ENCODE measurements at regions not wholly inside any gene's neighbourhood (a gene's known extent, or its start where the extent isn't known, plus 50 kb on each side); places are given as distances from the start of the nearest gene placed in this dataset.

DNA sequence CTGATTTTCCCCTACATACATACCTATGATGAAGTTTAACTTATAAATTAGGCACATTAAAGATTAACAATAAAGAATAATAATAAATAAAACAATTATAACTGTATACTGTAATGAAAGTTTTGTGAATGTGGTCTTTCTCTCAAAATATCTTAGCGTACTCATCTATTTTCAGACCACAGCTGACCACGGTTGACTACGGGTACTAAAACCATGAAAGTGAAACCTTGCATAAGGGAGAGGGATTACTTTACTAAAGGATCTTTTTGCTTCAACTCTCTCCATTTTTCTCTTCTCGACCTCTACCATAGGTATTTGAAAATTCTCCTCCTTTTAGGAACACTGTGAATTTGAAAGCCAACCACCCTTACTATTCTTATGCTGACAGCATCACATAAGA lies 475.5 kb downstream of the CETN3 start:
- Histone ChIP-seq H4K8ac (ENCODE audit: extremely low read depth, insufficient read depth, low read length) (no peak overlapping the region), H4K5ac (ENCODE audit: insufficient read length, low read depth, low read length) (no peak overlapping the region), H2BK15ac (ENCODE audit: low read length) (no peak overlapping the region), H4K20me1 (replicated peaks in 1 of 2; ENCODE audit: control insufficient read depth in 1 of 2, insufficient read depth in 2 of 2, low read length in 2 of 2) (no peaks in the 10 kb centered on the region), H2BK120ac (replicated peaks; ENCODE audit: low read depth, low read length) (no peak overlapping the region), H3K27me3 (replicated peaks in 1 of 4; ENCODE audit: control insufficient read depth in 3 of 4, extremely low read depth in 1 of 4, insufficient read depth in 3 of 4, low read length in 3 of 4) (no peaks in the 10 kb centered on the region), H2AK5ac (ENCODE audit: low read depth, low read length) (no peak overlapping the region), H3K4ac (replicated peaks; ENCODE audit: insufficient read length, low read depth, low read length) (no peak overlapping the region), H3K4me3 (ENCODE audit: extremely low read depth in 1 of 4, insufficient read depth in 2 of 4, low read depth in 3 of 4, low read length in 4 of 4) (no peak overlapping the region), H3K79me1 (ENCODE audit: low read depth, low read length) (no peaks in the 10 kb centered on the region), H3K18ac (ENCODE audit: extremely low read depth, low read length) (no peak overlapping the region), H3K9me3 (ENCODE audit: insufficient read depth in 2 of 2, low read depth in 1 of 2, low read length in 1 of 2) (no peaks in the 10 kb centered on the region), H3K9ac (replicated peaks in 1 of 4; ENCODE audit: extremely low read depth in 1 of 4, low read depth in 3 of 4, low read length in 3 of 4) (no peak overlapping the region), H2BK5ac (ENCODE audit: low read depth, low read length) (no peak overlapping the region), H3K27ac (ENCODE audit: low read depth, low read length) (no peak overlapping the region), H3K23ac (ENCODE audit: insufficient read length) (no peak overlapping the region), H3K14ac (ENCODE audit: insufficient read length) (no peak overlapping the region), H3K23me2 (ENCODE audit: low read depth, low read length) (no peaks in the 10 kb centered on the region), H3K36me3 (ENCODE audit: control insufficient read depth in 2 of 4, insufficient read depth in 4 of 4, low read length in 3 of 4) (no peaks in the 10 kb centered on the region), H3K4me1 (replicated peaks in 1 of 4; ENCODE audit: control insufficient read depth in 3 of 4, insufficient read depth in 4 of 4, low read length in 3 of 4) (no peaks in the 10 kb centered on the region; a peak in 1 of 7 replicates), H3K79me2 (ENCODE audit: control insufficient read depth in 1 of 2, insufficient read depth in 2 of 2, low read length in 2 of 2) (no peaks in the 10 kb centered on the region), H4K91ac (replicated peaks; ENCODE audit: insufficient read length, low read length) (no peak overlapping the region), H2BK12ac (ENCODE audit: low read depth, low read length) (no peak overlapping the region), H3K56ac (replicated peaks; ENCODE audit: insufficient read length, low read depth, low read length) (no peak overlapping the region), H3K4me2 (ENCODE audit: insufficient read depth in 1 of 2, low read depth in 2 of 2, low read length in 2 of 2) (no peak overlapping the region), H2BK20ac (ENCODE audit: low read length) (no peak overlapping the region), H2AFZ (ENCODE audit: low read length) (no peak overlapping the region)
- WGBS, 2 experiments (ENCODE audit: extremely low coverage in 1 of 2, insufficient coverage in 1 of 2, insufficient read length in 1 of 2, insufficient replicate concordance in 2 of 2, low coverage in 1 of 2, low lambda C conversion rate in 2 of 2, missing lambda C conversion rate in 1 of 2): 87% methylated on average over 4 of the region's 4 CpGs; no CpG with 5 or more reads in 1 of the 2 experiments
- ChIA-PET POLR2A (ENCODE audit: partially characterized antibody) (no interaction called here), CTCF (ENCODE audit: partially characterized antibody) (interaction anchor here (0.8 to 1.0 kb wide), 2 partner anchors 227 to 229 kb away, joined by 3 read pairs; no protein-coding TSS in a partner anchor)
- no peak for FAIRE-seq
- DNase-seq (ENCODE audit: low read depth in 1 of 2, low spot score in 2 of 2): no peak
- TF ChIP-seq JUND (IDR thresholded peaks at IDR 0.05; ENCODE audit: low read length): no peak
- TF ChIP-seq SUZ12 (IDR thresholded peaks at IDR 0.05; ENCODE audit: low read length): no peak
